Fibroblast of pulmonary artery (primary cell): ENCODE measurements at regions not wholly inside any gene's neighbourhood (a gene's known extent, or its start where the extent isn't known, plus 50 kb on each side); places are given as distances from the start of the nearest gene placed in this dataset.

Source experiments
- DNase-seq: peaks from one replicate; pipeline ENCODE4 v3.0.0-alpha.2; 2010; ENCODE audit warnings: low read depth
- H3K4me3 ChIP-seq: replicated peaks from 2 replicates; pipeline ENCODE4 v1.5.1; 2011; ENCODE audit warnings: low read depth, mild to moderate bottlenecking, control low read depth, low read length, moderate library complexity
- CTCF ChIP-seq: IDR thresholded peaks from 2 replicates; pipeline ENCODE4 v1.5.1; 2011; ENCODE audit warnings: mild to moderate bottlenecking, control low read depth, low read length, inconsistent platforms; ENCODE audit errors: missing control alignments

- TF ChIP-seq CTCF: no peak
- no peak overlapping the region for H3K4me3 ChIP-seq
- no peak for DNase-seq
These were observed 79.4 kb upstream of the GLRA1 start for GRCh38 chr5:152004095-152004494.
